ENCODE measurements at regions not wholly inside any gene's neighbourhood (a gene's known extent, or its start where the extent isn't known, plus 50 kb on each side); places are given as distances from the start of the nearest gene placed in this dataset.

DNA sequence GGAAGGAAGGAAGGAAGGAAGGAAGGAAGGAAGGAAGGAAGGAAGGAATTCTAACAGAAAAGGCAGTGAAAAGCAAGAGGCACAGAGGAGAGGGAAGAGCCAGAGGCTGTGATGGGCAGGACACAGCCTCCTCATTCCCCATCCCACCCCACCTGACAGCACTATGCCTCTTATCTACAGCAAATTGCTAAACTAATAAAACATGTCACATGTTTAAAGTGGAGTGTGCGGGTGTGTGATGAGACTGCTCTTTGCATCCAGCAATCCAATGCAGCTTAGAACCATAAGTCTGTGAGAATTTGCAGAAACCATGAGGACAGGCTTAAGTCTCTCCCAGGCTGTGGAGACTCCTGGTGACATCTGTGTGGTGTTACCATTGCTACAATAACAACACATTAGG is 108.4 kb upstream of the ALK start:
- no peak for DNase-seq (ENCODE audit: low read depth, low spot score)

DNA sequence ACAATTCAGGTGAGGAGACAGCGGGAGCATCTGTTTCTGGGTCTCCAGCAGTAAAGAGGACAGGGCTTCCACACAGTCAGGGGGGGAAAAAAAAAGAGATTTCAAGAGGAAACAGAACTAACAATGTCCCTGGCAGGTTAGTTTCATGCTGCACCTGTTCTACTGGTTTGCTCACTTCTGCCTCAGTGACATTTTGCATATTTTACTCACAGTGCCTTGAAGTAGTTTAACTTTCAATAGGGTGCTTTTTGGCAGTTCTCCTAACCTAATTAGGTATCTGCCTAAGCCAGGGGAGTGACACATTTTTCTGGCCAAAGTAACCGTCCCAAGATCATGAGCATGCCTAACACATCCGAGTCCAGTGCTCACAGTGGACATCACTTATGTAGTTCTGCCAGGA is 109.0 kb upstream of the ALK start:
- POLR2A ChIA-PET: no interaction called here
- H3K4me3 ChIP-seq (ENCODE audit: low read depth, low read length): no peak overlapping the region
- no peak for DNase-seq (ENCODE audit: low read depth, low spot score)
- CTCF ChIA-PET: no interaction called here
- TF ChIP-seq, protein P1, sequence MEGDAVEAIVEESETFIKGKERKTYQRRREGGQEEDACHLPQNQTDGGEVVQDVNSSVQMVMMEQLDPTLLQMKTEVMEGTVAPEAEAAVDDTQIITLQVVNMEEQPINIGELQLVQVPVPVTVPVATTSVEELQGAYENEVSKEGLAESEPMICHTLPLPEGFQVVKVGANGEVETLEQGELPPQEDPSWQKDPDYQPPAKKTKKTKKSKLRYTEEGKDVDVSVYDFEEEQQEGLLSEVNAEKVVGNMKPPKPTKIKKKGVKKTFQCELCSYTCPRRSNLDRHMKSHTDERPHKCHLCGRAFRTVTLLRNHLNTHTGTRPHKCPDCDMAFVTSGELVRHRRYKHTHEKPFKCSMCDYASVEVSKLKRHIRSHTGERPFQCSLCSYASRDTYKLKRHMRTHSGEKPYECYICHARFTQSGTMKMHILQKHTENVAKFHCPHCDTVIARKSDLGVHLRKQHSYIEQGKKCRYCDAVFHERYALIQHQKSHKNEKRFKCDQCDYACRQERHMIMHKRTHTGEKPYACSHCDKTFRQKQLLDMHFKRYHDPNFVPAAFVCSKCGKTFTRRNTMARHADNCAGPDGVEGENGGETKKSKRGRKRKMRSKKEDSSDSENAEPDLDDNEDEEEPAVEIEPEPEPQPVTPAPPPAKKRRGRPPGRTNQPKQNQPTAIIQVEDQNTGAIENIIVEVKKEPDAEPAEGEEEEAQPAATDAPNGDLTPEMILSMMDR (IDR thresholded peaks at IDR 0.05; ENCODE audit: insufficient read depth, low read length, missing control alignments): no peak

More for the DNA sequence above, 108.4 kb upstream of the ALK start:
- ChIA-PET POLR2A (no interaction called here), CTCF (no interaction called here)
- TF ChIP-seq, protein P1 (IDR thresholded peaks at IDR 0.05; ENCODE audit: insufficient read depth, low read length, missing control alignments): no peak
- H3K4me3 ChIP-seq (ENCODE audit: low read depth, low read length): no peak overlapping the region

DNA sequence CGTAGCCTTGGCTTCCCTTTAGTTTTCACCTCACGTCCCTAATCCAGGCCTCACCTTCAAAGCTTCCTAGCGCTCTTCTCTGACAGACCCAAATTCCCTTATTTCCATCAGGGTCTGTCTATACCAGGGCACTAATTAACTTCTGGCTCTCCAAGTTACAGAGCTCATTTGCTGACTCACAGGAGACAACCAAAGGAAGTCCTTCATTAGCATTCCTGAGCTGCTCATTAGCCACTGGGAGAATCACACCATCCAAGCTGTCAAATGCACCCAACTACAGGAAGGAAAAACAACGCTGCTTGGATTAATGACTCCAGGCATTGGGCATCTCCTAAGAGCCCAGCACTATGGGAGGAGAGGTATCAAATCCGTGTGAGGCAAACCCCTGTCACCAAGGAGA is 109.8 kb upstream of the ALK start:
- H3K4me3 ChIP-seq (ENCODE audit: low read depth, low read length): no peak overlapping the region
- DNase-seq (ENCODE audit: low read depth, low spot score): no peak
- ChIA-PET POLR2A (no interaction called here), CTCF (no interaction called here)
- TF ChIP-seq, protein P1 (IDR thresholded peaks at IDR 0.05; ENCODE audit: insufficient read depth, low read length, missing control alignments): no peak

DNA sequence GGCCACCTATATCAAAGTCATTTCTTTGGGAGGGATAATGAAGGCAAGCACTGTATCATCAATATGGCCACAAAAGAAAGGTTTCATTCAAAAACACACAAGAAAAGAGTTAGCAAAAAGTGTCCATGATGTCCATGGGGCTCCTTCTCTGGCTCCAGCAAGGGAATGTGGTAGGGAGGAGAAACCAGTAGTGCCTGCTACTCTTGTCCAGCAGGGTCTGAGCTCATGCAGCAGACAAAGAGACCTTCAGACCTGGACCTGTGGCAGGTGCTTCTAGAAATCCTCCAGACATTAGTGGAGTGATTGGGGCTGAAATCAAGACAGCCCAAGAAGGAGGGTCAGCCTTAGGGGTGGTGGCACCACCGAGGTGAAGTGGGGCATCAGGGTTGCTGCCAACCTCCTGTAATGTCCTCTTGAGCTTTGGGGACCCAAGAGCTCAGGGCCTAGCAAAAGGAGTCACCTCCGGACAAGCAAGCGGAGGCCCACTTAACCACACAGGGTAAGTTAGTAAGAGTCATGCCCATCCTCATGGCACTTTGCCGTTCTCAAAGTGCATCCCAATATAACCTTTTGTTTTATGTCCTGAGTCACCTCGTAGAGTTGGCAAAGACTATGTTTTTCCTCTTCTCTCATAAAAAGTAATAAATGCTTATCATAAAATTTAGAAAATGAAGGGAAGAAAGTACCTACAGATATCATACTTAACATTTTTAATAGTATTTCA is 112.6 kb upstream of the YPEL5 start:
- CTCF ChIA-PET: no interaction called here
- TF ChIP-seq, protein P1 (IDR thresholded peaks at IDR 0.05; ENCODE audit: insufficient read depth, low read length, missing control alignments): no peak
- POLR2A ChIA-PET: interaction anchor here (0.5 kb wide), 1 partner anchor 209 kb away, joined by 3 read pairs; no protein-coding TSS in a partner anchor
- no peak overlapping the region for H3K4me3 ChIP-seq (ENCODE audit: low read depth, low read length)
- no peak for DNase-seq (ENCODE audit: low read depth, low spot score)

DNA sequence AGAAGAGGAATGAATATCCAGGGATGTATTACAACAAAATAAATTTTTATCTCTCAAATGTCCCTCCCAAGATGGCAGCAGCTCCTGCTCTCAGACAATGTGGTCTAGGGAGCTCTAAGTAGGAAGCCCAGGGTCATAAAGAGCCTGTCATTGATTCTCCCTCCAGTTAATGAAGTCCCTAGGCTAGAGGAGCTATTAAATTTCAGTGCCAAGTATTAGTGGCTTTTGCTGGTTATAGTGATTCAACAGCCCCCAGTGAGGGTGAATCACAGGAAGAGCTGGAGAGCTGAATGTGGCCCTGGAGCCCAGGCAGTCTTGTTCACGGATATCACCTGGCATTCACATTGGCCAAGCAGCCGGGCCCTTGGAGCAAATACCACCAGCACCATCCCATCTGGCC is 109.8 kb upstream of the YPEL5 start:
- DNase-seq (ENCODE audit: low read depth, low spot score): no peak
- TF ChIP-seq, protein P1 (IDR thresholded peaks at IDR 0.05; ENCODE audit: insufficient read depth, low read length, missing control alignments): no peak
- CTCF ChIA-PET: interaction anchor here (0.8 to 4.7 kb wide), 2 partner anchors 11 to 34 kb away, joined by 3 to 17 read pairs; no protein-coding TSS in a partner anchor
- POLR2A ChIA-PET: no interaction called here
- H3K4me3 ChIP-seq (ENCODE audit: low read depth, low read length): no peak overlapping the region

DNA sequence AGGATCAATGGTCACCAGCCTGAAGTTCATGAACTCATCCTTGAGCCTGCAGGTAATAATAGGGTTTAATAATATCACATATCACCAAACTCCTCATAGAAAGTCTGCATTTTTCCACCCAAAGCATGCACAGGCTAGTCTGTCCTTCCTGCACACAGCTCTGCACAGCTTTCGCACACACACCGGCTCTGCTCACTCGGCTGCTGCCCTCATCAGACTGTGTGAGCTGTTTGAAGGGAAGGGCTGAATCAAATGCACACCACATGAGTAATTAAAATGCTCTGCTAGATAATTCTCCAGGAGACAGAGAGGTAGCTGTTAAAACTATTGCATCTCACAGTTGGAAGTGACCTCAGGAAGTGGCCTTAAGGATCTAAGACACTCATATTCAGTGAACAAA is 108.4 kb upstream of the YPEL5 start:
- ChIA-PET CTCF (interaction anchor here (0.6 to 4.7 kb wide), 2 partner anchors 12 to 383 kb away, joined by 3 to 17 read pairs; no protein-coding TSS in a partner anchor), POLR2A (no interaction called here)
- H3K4me3 ChIP-seq (ENCODE audit: low read depth, low read length): no peak overlapping the region
- TF ChIP-seq, protein P1 (IDR thresholded peaks at IDR 0.05; ENCODE audit: insufficient read depth, low read length, missing control alignments): no peak
- no peak for DNase-seq (ENCODE audit: low read depth, low spot score)
